SU-DHL-6 (cell line): ENCODE measurements at regions not wholly inside any gene's neighbourhood (a gene's known extent, or its start where the extent isn't known, plus 50 kb on each side); places are given as distances from the start of the nearest gene placed in this dataset.

Experiments used
- H2AFZ ChIP-seq: fragments of 200-600 bp; sonication (generic); 2 replicates; pipeline ENCODE4 v1.6.1; 2014; ENCODE audit warnings: low read depth, mild to moderate bottlenecking, moderate library complexity, mixed read lengths, antibody characterized with exemption, low read length; ENCODE audit not compliant: severe bottlenecking
- H3F3A ChIP-seq: fragments of 200-600 bp; shearing (Covaris generic); 2 replicates; pipeline ENCODE4 v1.6.0; 2016; ENCODE audit warnings: antibody characterized with exemption, mild to moderate bottlenecking; ENCODE audit not compliant: insufficient read depth
- H3K27ac ChIP-seq: fragments of 200-600 bp; sonication (generic); 2 replicates; pipeline ENCODE4 v1.5.1; 2016; ENCODE audit warnings: low read depth, mild to moderate bottlenecking, low read length, moderate library complexity, mixed read lengths
- H3K27me3 ChIP-seq: fragments of 200-600 bp; sonication (generic), shearing (Covaris generic); 2 replicates; pipeline ENCODE4 v1.6.0; 2014; ENCODE audit warnings: mild to moderate bottlenecking, low read length
- H3K36me3 ChIP-seq: fragments of 200-600 bp; sonication (generic); 2 replicates; pipeline ENCODE4 v1.6.1; 2014; ENCODE audit warnings: mild to moderate bottlenecking, low read length, mixed read lengths
- H3K4me2 ChIP-seq: fragments of 300-600, 200-600 bp; shearing (Covaris generic), sonication (generic); 2 replicates; pipeline ENCODE4 v1.6.0; 2014; ENCODE audit warnings: low read length, low read depth, mild to moderate bottlenecking; ENCODE audit not compliant: poor library complexity, severe bottlenecking
- H3K4me3 ChIP-seq: fragments of 200-600 bp; sonication (generic); 2 replicates; pipeline ENCODE4 v1.5.1; 2014; ENCODE audit warnings: antibody characterized with exemption, low read length, mild to moderate bottlenecking, mixed read lengths; ENCODE audit not compliant: insufficient read depth, poor library complexity, severe bottlenecking
- H3K79me2 ChIP-seq: fragments of 200-600 bp; sonication (generic); 2 replicates; pipeline ENCODE4 v1.6.1; 2014; ENCODE audit warnings: mild to moderate bottlenecking, low read length, moderate library complexity; ENCODE audit not compliant: insufficient read depth
- H3K9ac ChIP-seq: fragments of 200-600 bp; sonication (generic); 2 replicates; pipeline ENCODE4 v1.7.0; 2014; ENCODE audit warnings: mild to moderate bottlenecking, low read length
- H3K9me2 ChIP-seq: fragments of 200-600 bp; sonication (generic); replicated peaks from 2 replicates; pipeline ENCODE4 v1.6.1; 2014; ENCODE audit warnings: low read length; ENCODE audit not compliant: insufficient read depth
- H3K9me3 ChIP-seq: fragments of 200-600 bp; sonication (generic); 2 replicates; pipeline ENCODE4 v1.6.1; 2014; ENCODE audit warnings: low read length, mixed read lengths; ENCODE audit not compliant: insufficient read depth
- H4K20me1 ChIP-seq: fragments of 200-600 bp; sonication (generic); 2 replicates; pipeline ENCODE4 v1.6.1; 2014; ENCODE audit warnings: low read depth, mild to moderate bottlenecking, antibody characterized with exemption, low read length, moderate library complexity, mixed read lengths
- CTCF ChIP-seq: fragments of 200-600 bp; sonication (generic); IDR thresholded peaks from one replicate; pipeline ENCODE4 v1.5.1; 2017; ENCODE audit warnings: antibody characterized with exemption, mild to moderate bottlenecking, low read length, moderate library complexity; ENCODE audit not compliant: insufficient read depth, poor library complexity, severe bottlenecking
- EZH2phosphoT487 ChIP-seq: fragments of 200-600 bp; sonication (generic), shearing (Covaris generic); conservative IDR thresholded peaks from 2 replicates; pipeline ENCODE4 v1.6.1; 2018; ENCODE audit warnings: mild to moderate bottlenecking, antibody characterized with exemption, low read length, moderate library complexity, mixed read lengths

GRCh38 chr18:71939483-71939882, 604.7 kb downstream of the CBLN2 start:
- Histone ChIP-seq H3K4me2 (no peak overlapping the region), H3K4me3 (no peak overlapping the region), H3F3A (no peaks in the 10 kb centered on the region), H3K79me2 (no peaks in the 10 kb centered on the region), H3K9ac (no peak overlapping the region), H3K9me2 (no peaks in the 10 kb centered on the region), H3K9me3 (no peaks in the 10 kb centered on the region), H2AFZ (no peak overlapping the region), H4K20me1 (no peaks in the 10 kb centered on the region), H3K36me3 (0 out of 2 replicates have a peak, but pooled peaks cover 2% of the 10 kb centered on the region), H3K27me3 (no peaks in the 10 kb centered on the region), H3K27ac (no peak overlapping the region)
- TF ChIP-seq CTCF (no peak), EZH2phosphoT487 (no peak)

GRCh38 chr18:71936744-71937143, 607.4 kb downstream of the CBLN2 start:
- Histone ChIP-seq H3K36me3 (0 out of 2 replicates have a peak, but pooled peaks cover 2% of the 10 kb centered on the region), H3K9me3 (no peaks in the 10 kb centered on the region), H3K4me2 (no peak overlapping the region), H3K4me3 (no peak overlapping the region), H3K9ac (no peak overlapping the region), H3K27me3 (no peaks in the 10 kb centered on the region), H3F3A (no peaks in the 10 kb centered on the region), H3K79me2 (no peaks in the 10 kb centered on the region), H2AFZ (peak overlapping the region; percentile 9), H3K9me2 (no peaks in the 10 kb centered on the region), H3K27ac (no peak overlapping the region), H4K20me1 (no peaks in the 10 kb centered on the region)
- no peak for TF ChIP-seq EZH2phosphoT487
- no peak for TF ChIP-seq CTCF

GRCh38 chr18:71919211-71919610, 624.9 kb downstream of the CBLN2 start:
- Histone ChIP-seq H3K79me2 (no peaks in the 10 kb centered on the region), H3K36me3 (no peaks in the 10 kb centered on the region), H3K4me2 (no peak overlapping the region), H3K9me2 (no peaks in the 10 kb centered on the region), H4K20me1 (no peaks in the 10 kb centered on the region), H3K27ac (no peak overlapping the region), H3K4me3 (no peak overlapping the region), H3K9me3 (peaks cover 12% of the 10 kb centered on the region; the same call in 1 of the 2 replicates), H2AFZ (no peak overlapping the region), H3K9ac (no peak overlapping the region), H3F3A (no peaks in the 10 kb centered on the region), H3K27me3 (no peaks in the 10 kb centered on the region)
- TF ChIP-seq CTCF (no peak), EZH2phosphoT487 (no peak)
